HUES64 (cell line): ENCODE measurements at regions not wholly inside any gene's neighbourhood (a gene's known extent, or its start where the extent isn't known, plus 50 kb on each side); places are given as distances from the start of the nearest gene placed in this dataset.

Experiments
- H3K27ac ChIP-seq: 2 replicates; pipeline ENCODE4 v1.7.0; 2013; ENCODE audit warnings: low read depth, low read length, inconsistent platforms
- H3K27me3 ChIP-seq: 2 replicates; pipeline ENCODE4 v1.6.1; 2013; ENCODE audit warnings: mild to moderate bottlenecking, low read length; ENCODE audit not compliant: insufficient read depth
- H3K36me3 ChIP-seq: 2 replicates; pipeline ENCODE4 v1.6.1; 2013; ENCODE audit warnings: mild to moderate bottlenecking, low read length; ENCODE audit not compliant: insufficient read depth
- H3K4me1 ChIP-seq: 2 replicates; pipeline ENCODE4 v1.6.1; 2013; ENCODE audit warnings: mild to moderate bottlenecking, low read length, moderate library complexity; ENCODE audit not compliant: insufficient read depth
- H3K4me3 ChIP-seq: 2 replicates; pipeline ENCODE4 v1.5.1; 2013; ENCODE audit warnings: mild to moderate bottlenecking, low read length, moderate library complexity
- H3K9ac ChIP-seq: 2 replicates; pipeline ENCODE4 v1.6.1; 2013; ENCODE audit warnings: mild to moderate bottlenecking, low read depth, low read length
- H3K9me3 ChIP-seq: 2 replicates; pipeline ENCODE4 v1.6.1; 2013; ENCODE audit warnings: low read depth, low read length; ENCODE audit not compliant: insufficient read depth
- WGBS: fragments of 150-250, 120-280 bp; methylation state at CpG from one replicate; pipeline ENCODE4 v1.1.7; 2013; ENCODE audit warnings: missing lambda C conversion rate; 5-methylcytosine and 5-hydroxymethylcytosine counted together

- no peak overlapping the region for H3K4me3 ChIP-seq
- H3K9ac ChIP-seq: no peak overlapping the region
- WGBS: 79% methylated on average over 2 of the region's 2 CpGs
- H3K9me3 ChIP-seq: no peaks in the 10 kb centered on the region
- no peaks in the 10 kb centered on the region for H3K27me3 ChIP-seq
- peaks cover 4% of the 10 kb centered on the region for H3K4me1 ChIP-seq
- H3K27ac ChIP-seq: no peak overlapping the region
- no peaks in the 10 kb centered on the region for H3K36me3 ChIP-seq
These were observed 288.2 kb upstream of the CTSO start for GRCh38 chr4:156241896-156242295.

DNA sequence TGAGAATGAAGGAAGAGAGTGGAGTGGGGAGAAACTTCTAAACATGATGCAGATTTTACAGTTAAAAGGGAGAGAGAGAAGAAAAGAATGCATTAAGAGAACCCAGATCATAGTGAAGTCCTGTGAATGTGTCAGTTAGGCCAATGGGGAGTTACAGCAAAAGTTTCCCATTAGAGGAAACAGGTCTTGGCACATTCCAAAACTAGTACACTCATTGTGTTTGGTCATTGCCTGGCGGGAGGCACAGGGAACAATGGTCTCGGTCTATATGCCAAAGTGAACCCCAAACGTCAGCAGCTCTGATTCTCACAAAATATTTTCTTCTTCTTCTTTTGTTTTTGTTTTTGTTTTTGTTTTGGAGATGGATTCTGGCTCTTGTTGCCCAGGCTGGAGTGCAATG, 284.5 kb upstream of the CTSO start:
- Histone ChIP-seq H3K36me3 (no peaks in the 10 kb centered on the region), H3K9me3 (no peaks in the 10 kb centered on the region), H3K9ac (no peak overlapping the region), H3K4me1 (peaks cover 8% of the 10 kb centered on the region), H3K27me3 (no peaks in the 10 kb centered on the region), H3K4me3 (no peak overlapping the region), H3K27ac (no peak overlapping the region)
- 97% methylated on average over 3 of the region's 3 CpGs for WGBS

DNA sequence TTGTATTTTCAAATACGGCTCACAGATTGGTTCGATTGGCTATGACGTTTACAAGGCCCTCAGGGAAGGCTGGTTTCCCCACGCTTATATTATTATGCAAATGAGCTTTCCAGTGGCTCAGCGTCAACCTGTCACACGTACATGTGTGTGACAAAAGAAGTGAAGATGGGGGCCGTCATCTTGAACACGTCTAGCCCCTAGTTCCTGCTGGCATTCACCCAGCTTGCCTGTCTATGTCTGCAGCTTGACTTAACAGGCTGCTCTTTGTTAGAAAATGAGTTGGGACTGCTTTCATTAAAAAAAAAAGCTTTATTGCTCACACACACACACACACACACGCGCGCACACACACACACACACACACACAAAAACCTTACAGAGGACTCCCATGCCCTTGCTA, 283.6 kb upstream of the CTSO start:
- Histone ChIP-seq H3K9me3 (no peaks in the 10 kb centered on the region), H3K36me3 (no peaks in the 10 kb centered on the region), H3K9ac (no peak overlapping the region), H3K4me1 (peaks cover 8% of the 10 kb centered on the region), H3K4me3 (no peak overlapping the region), H3K27me3 (no peaks in the 10 kb centered on the region), H3K27ac (no peak overlapping the region)
- WGBS: 79% methylated on average over 11 of the region's 11 CpGs

DNA sequence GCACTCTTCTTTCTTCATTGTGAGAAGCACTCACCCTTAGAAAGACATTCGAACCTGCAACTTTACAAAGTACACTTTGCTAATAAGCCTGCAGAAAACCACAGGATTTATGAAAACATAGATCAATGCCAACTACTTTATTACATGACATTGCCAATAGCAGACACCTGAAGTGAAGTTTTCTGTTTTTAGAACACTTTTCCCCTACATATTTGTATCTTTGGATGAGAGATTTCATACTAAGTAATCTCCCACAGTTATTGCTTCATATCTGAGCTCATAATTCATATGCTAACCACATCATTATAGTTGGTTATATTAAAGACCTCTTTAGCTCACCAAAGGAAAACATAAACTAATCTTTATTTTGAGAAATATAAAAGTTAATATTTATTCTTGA, 276.5 kb upstream of the CTSO start:
- H3K9me3 ChIP-seq: no peaks in the 10 kb centered on the region
- H3K9ac ChIP-seq: no peak overlapping the region
- no peak overlapping the region for H3K27ac ChIP-seq
- H3K4me3 ChIP-seq: no peak overlapping the region
- WGBS: 89% methylated on average over 1 of the region's 1 CpG
- no peaks in the 10 kb centered on the region for H3K4me1 ChIP-seq
- H3K27me3 ChIP-seq: no peaks in the 10 kb centered on the region
- H3K36me3 ChIP-seq: no peaks in the 10 kb centered on the region

GRCh38 chr4:156228676-156229075, 275.0 kb upstream of the CTSO start:
- Histone ChIP-seq H3K27me3 (no peaks in the 10 kb centered on the region), H3K4me3 (no peak overlapping the region), H3K36me3 (no peaks in the 10 kb centered on the region), H3K4me1 (no peaks in the 10 kb centered on the region), H3K27ac (no peak overlapping the region), H3K9me3 (no peaks in the 10 kb centered on the region), H3K9ac (no peak overlapping the region)
- 86% methylated on average over 3 of the region's 3 CpGs for WGBS

GRCh38 chr4:156227321-156227720, 273.7 kb upstream of the CTSO start:
- no peak overlapping the region for H3K9ac ChIP-seq
- no peaks in the 10 kb centered on the region for H3K4me1 ChIP-seq
- no peaks in the 10 kb centered on the region for H3K9me3 ChIP-seq
- no peak overlapping the region for H3K4me3 ChIP-seq
- H3K27ac ChIP-seq: no peak overlapping the region
- no peaks in the 10 kb centered on the region for H3K36me3 ChIP-seq
- no peaks in the 10 kb centered on the region for H3K27me3 ChIP-seq

DNA sequence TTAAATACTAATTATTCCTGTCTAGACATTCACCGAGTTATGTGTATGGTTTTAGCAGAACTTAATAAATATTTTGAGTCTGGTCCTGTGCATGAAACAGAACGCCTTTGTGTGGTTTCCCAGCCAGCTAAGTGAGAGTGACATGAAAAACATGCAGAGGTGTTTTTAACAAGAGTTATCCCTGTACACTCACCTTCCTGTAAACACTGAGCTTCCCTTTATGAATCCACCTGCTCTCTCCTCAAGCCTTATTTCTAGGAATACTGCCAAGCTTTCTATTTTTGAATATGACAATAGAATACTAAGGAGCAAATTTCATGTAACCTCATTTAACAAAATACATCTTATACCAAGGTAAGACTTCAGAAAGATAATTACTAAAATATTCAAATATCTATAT, 270.3 kb upstream of the CTSO start:
- H3K9me3 ChIP-seq: peaks cover 10% of the 10 kb centered on the region; the same call in 1 of the 2 replicates
- H3K4me1 ChIP-seq: no peaks in the 10 kb centered on the region
- no peak overlapping the region for H3K27ac ChIP-seq
- no peaks in the 10 kb centered on the region for H3K36me3 ChIP-seq
- no peak overlapping the region for H3K4me3 ChIP-seq
- 96% methylated on average over 2 of the region's 2 CpGs for WGBS
- H3K27me3 ChIP-seq: no peaks in the 10 kb centered on the region
- no peak overlapping the region for H3K9ac ChIP-seq

DNA sequence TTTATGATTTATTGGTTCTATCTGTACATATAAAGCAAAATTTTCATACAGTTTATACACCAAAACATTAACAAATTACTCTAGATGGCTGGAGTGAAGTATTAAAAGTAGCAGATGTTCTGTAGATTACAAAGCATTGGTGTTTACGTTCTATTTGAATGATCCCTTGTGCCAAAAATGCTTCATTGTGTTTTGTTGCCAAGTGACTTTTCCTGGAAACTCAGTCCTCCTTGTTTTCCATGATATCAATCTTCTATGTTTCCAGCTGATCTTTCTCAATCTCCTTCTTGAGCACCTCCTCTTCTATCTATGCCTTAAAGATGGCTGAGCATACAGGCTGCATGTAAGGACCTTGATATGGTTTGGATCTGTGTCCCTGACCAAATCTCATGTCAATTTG, 263.6 kb upstream of the CTSO start:
- WGBS: 92% methylated on average over 1 of the region's 1 CpG
- H3K27ac ChIP-seq: no peak overlapping the region
- no peaks in the 10 kb centered on the region for H3K4me1 ChIP-seq
- H3K9ac ChIP-seq: no peak overlapping the region
- no peak overlapping the region for H3K4me3 ChIP-seq
- H3K9me3 ChIP-seq: peaks cover 17% of the 10 kb centered on the region; the same call in 1 of the 2 replicates
- no peaks in the 10 kb centered on the region for H3K27me3 ChIP-seq
- no peaks in the 10 kb centered on the region for H3K36me3 ChIP-seq

- H3K4me3 ChIP-seq: no peak overlapping the region
- no peak overlapping the region for H3K9ac ChIP-seq
- H3K9me3 ChIP-seq: no peaks in the 10 kb centered on the region
- no peaks in the 10 kb centered on the region for H3K27me3 ChIP-seq
- H3K4me1 ChIP-seq: no peaks in the 10 kb centered on the region
- no peak overlapping the region for H3K27ac ChIP-seq
- H3K36me3 ChIP-seq: no peaks in the 10 kb centered on the region
These were observed 247.4 kb upstream of the CTSO start for GRCh38 chr4:156201050-156201449.

DNA sequence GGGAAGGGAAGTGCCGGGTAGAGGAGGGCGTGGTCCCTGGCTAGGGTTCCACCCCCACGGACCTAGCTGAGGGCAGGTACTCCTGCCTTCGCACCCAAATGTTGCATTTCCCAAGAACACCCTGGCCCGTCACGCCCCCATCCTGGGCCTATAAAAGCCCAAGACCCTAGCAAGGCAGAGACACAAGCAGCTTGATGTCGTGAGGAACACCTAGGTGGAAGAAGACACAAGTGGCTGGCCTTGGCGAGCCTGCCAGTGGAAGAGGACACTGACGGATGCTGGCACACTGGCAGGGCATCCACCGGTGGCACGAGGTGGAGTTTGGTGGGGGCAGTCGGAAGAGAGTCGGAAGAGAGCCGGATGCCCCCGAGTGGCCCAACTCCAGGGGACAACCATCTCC, 244.8 kb upstream of the CTSO start:
- Histone ChIP-seq H3K27me3 (no peaks in the 10 kb centered on the region), H3K4me3 (no peak overlapping the region), H3K36me3 (no peaks in the 10 kb centered on the region), H3K9ac (no peak overlapping the region), H3K4me1 (peaks cover under 1% of the 10 kb centered on the region; the same call in 1 of the 2 replicates), H3K27ac (no peak overlapping the region), H3K9me3 (no peaks in the 10 kb centered on the region)
- WGBS: 95% methylated on average over 15 of the region's 15 CpGs

DNA sequence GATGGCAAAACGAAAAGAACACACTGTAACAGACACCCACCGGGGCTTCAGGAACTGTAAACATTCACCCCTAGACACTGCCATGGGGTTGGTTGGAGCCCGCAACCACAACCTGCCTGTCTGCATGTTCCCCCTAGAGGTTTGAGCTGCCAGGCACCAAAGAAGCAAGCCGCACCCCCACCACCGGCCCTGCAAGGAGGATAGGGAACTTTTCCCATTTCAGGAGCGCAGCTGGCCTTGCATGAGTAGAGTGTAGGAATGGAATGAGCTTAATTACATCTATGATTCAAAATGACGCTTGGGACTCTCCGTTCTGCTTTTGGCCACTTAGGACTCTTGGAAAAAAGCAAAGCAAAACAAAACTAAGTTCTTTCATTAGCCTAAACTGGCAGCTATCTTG, 243.6 kb upstream of the CTSO start:
- H3K9ac ChIP-seq: no peak overlapping the region
- H3K4me1 ChIP-seq: peaks cover 6% of the 10 kb centered on the region; the same call in 1 of the 2 replicates
- no peaks in the 10 kb centered on the region for H3K36me3 ChIP-seq
- H3K4me3 ChIP-seq: no peak overlapping the region
- H3K9me3 ChIP-seq: no peaks in the 10 kb centered on the region
- no peak overlapping the region for H3K27ac ChIP-seq
- no peaks in the 10 kb centered on the region for H3K27me3 ChIP-seq
- WGBS: 94% methylated on average over 8 of the region's 8 CpGs

- Histone ChIP-seq H3K4me3 (no peak overlapping the region), H3K9ac (no peak overlapping the region), H3K4me1 (peaks cover 6% of the 10 kb centered on the region; the same call in 1 of the 2 replicates), H3K27me3 (no peaks in the 10 kb centered on the region), H3K27ac (no peak overlapping the region), H3K9me3 (no peaks in the 10 kb centered on the region), H3K36me3 (no peaks in the 10 kb centered on the region)
- 95% methylated on average over 7 of the region's 7 CpGs for WGBS
These were observed 243.1 kb upstream of the CTSO start for GRCh38 chr4:156196722-156197121.
